Activated naive CD4-positive, alpha-beta T cell treated with anti-CD3 and anti-CD28 coated beads, Interleukin-2, amount 10 ng/mL, durations not matched to agents 7 days and 5 days (primary cell): ENCODE measurements at regions not wholly inside any gene's neighbourhood (a gene's known extent, or its start where the extent isn't known, plus 50 kb on each side); places are given as distances from the start of the nearest gene placed in this dataset.

Experiments used
- CTCF ChIA-PET: fragments of 350-600 bp; sonication (Branson Sonifier 250); formaldehyde crosslinking; loops from one replicate; lab custom pipeline; 2021; ENCODE audit warnings: antibody characterized with exemption; lab: Charles Lee
- DNase-seq: peaks from one replicate; pipeline ENCODE4 v3.0.0-alpha.2; 2020
- H3K27ac Mint-ChIP-seq: one replicate; pipeline ENCODE4 v1.8.0; 2021; ENCODE audit warnings: mild to moderate bottlenecking, moderate library complexity, mixed read lengths
- H3K27me3 Mint-ChIP-seq: one replicate; pipeline ENCODE4 v1.8.0; 2021; ENCODE audit warnings: mild to moderate bottlenecking, mixed read lengths
- H3K36me3 Mint-ChIP-seq: one replicate; pipeline ENCODE4 v1.8.0; 2021; ENCODE audit warnings: mixed read lengths
- H3K4me1 Mint-ChIP-seq: one replicate; pipeline ENCODE4 v1.8.0; 2021; ENCODE audit warnings: mixed read lengths
- H3K4me3 Mint-ChIP-seq: one replicate; pipeline ENCODE4 v1.8.0; 2021; ENCODE audit warnings: mild to moderate bottlenecking, moderate library complexity, mixed read lengths
- H3K9me3 Mint-ChIP-seq: one replicate; pipeline ENCODE4 v1.8.0; 2021; ENCODE audit warnings: mixed read lengths

DNA sequence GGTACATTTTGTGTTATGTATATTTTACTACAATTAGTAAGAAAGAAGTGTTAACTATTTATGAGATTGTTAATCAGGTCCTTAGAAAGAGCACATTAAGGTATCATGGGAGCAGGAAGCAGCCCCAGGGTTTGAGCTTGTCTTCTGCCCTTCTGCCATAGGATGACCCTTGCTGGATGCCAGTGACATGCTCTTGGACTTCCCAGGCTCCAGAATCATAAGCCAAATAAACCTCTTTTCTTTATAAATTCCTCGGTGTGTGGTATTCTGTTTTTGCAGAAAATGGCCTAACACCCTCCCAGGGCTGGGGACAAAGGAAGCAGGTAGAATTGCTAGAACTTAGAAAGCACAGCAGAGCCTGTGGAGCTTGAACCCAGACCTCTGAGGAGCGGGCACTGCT, 164.7 kb downstream of the VRK1 start:
- CTCF ChIA-PET, result no interaction called here
- peaks cover 28% of the 10 kb centered on the region for H3K4me1 Mint-ChIP-seq
- H3K27ac Mint-ChIP-seq, result peak overlapping the region; percentile 93
- H3K36me3 Mint-ChIP-seq, result peaks cover 45% of the 10 kb centered on the region
- DNase-seq, result no peak
- no peak overlapping the region for H3K4me3 Mint-ChIP-seq
- H3K9me3 Mint-ChIP-seq, result peaks cover 45% of the 10 kb centered on the region
- H3K27me3 Mint-ChIP-seq, result no peaks in the 10 kb centered on the region

DNA sequence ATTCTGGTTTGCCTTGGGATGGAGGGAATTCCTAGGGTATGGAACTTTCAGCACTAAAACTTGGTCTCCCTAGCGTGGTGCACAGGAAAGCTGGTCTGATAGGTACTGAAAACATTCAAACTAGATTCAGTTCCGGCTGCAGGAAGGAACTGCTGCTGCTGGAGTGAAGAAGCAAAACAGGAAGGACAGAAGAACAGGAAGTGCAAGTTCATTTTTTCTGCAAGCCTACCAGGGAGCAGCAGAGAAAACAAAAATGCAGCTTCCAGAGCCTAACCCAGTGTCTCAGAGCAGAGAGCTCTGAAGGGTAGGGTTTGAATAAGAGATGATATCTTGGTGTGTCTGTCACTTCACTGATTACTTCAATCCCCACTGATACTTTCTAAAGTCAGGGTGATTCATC, 165.2 kb downstream of the VRK1 start:
- Mint-ChIP-seq H3K4me1 (peaks cover 28% of the 10 kb centered on the region), H3K27ac (peak overlapping the region; percentile 93), H3K4me3 (no peak overlapping the region), H3K27me3 (no peaks in the 10 kb centered on the region), H3K36me3 (peaks cover 45% of the 10 kb centered on the region), H3K9me3 (peaks cover 50% of the 10 kb centered on the region)
- CTCF ChIA-PET, result no interaction called here
- DNase-seq, result peak; percentile 52

DNA sequence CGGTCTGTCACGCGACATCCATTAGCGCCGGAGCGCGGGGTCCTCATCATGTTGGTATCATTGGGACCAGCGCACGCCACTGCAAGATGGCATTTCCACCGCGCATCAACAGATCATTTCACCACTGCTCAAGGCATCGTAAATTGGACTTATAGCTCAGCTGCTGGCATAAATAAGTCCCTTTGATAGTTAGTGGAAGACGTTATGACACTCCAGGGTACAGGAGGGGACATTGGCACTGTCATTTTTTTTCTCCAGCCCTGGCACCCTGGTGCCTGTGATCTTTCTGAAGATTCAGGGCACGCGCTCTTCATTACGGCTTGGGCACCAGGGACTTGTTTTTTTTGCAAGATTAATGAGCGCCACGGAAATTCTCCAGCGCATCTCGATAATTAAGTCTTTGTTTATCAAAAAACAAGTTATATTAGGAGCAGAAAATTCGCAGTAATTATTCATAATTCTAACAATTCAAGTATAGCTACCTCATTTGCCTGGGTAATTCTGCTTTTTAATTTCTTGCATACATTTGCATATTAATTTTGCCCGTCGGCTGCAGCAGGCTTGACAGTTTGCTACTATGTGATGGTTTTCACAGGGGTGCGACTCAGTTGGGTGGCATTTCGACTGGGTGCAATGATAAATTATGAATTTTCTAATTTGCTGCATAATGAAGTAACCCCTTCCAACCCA, 167.7 kb downstream of the VRK1 start:
- Mint-ChIP-seq H3K36me3 (peaks cover 48% of the 10 kb centered on the region), H3K4me3 (no peak overlapping the region), H3K27ac (no peak overlapping the region), H3K9me3 (peaks cover 56% of the 10 kb centered on the region), H3K27me3 (no peaks in the 10 kb centered on the region), H3K4me1 (peaks cover 28% of the 10 kb centered on the region)
- DNase-seq, result no peak
- CTCF ChIA-PET, result no interaction called here

DNA sequence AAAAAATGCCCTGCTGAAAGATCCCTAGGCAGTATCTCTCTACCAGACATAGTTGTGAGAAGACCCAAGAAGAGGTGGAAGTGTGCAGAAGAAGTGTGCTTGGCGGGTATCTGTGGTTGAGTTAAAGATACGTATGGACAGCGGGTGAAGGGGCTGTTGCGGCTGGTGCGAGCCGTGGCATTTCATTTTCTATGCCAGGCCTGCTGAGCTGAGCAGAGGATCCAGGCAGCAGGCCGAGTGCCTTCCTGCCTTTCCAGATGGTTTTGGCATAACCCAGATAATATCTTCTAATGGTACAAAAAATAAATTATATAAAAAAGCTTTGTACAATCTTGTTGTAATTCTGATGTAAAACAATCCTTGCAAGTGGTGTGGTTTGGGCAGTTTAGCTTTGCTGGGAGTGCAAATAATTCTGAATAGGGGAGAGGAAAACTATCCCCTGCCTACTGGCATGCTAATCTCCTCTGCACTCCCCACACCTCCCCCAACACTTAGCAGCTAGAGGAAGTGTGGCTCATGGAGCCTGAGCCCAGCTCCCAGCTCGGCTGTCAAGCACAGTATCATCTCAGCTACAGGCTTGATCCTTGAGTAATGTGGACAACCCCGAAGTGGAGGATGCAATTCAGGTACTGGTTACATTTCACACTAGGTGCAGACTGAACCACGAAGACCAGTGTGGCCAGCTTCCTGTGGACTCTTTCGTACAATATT, 168.9 kb downstream of the VRK1 start:
- H3K27ac Mint-ChIP-seq, result no peak overlapping the region
- CTCF ChIA-PET, result interaction anchor here (1.2 kb wide), 1 partner anchor 113 kb away, joined by 3 read pairs; no protein-coding TSS in a partner anchor
- DNase-seq, result no peak
- H3K27me3 Mint-ChIP-seq, result no peaks in the 10 kb centered on the region
- peaks cover 23% of the 10 kb centered on the region for H3K4me1 Mint-ChIP-seq
- H3K36me3 Mint-ChIP-seq, result peaks cover 39% of the 10 kb centered on the region
- H3K4me3 Mint-ChIP-seq, result no peak overlapping the region
- peaks cover 46% of the 10 kb centered on the region for H3K9me3 Mint-ChIP-seq

DNA sequence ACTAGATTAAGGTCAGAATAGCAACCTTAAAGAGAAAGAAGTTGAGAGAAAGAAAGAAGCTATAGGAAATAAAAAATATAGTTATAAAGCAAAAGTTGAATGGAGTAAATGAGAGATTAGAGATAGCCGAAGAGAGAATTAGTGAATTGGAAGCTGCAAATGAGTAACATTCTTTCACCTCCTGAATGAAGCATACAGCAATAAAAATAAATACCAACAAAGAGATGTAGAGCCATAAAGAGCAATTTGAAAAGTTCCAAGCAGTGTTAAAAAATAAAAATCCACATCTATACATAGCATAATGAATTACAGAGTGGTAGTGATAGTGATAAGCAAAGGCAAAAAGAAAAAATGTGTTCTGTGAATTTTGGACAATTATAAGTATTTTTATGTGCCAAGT, 177.9 kb downstream of the VRK1 start:
- H3K4me1 Mint-ChIP-seq, result no peaks in the 10 kb centered on the region
- H3K27ac Mint-ChIP-seq, result no peak overlapping the region
- no peak for DNase-seq
- CTCF ChIA-PET, result no interaction called here
- H3K27me3 Mint-ChIP-seq, result peaks cover 3% of the 10 kb centered on the region
- peaks cover 19% of the 10 kb centered on the region for H3K9me3 Mint-ChIP-seq
- no peaks in the 10 kb centered on the region for H3K36me3 Mint-ChIP-seq
- H3K4me3 Mint-ChIP-seq, result no peak overlapping the region

DNA sequence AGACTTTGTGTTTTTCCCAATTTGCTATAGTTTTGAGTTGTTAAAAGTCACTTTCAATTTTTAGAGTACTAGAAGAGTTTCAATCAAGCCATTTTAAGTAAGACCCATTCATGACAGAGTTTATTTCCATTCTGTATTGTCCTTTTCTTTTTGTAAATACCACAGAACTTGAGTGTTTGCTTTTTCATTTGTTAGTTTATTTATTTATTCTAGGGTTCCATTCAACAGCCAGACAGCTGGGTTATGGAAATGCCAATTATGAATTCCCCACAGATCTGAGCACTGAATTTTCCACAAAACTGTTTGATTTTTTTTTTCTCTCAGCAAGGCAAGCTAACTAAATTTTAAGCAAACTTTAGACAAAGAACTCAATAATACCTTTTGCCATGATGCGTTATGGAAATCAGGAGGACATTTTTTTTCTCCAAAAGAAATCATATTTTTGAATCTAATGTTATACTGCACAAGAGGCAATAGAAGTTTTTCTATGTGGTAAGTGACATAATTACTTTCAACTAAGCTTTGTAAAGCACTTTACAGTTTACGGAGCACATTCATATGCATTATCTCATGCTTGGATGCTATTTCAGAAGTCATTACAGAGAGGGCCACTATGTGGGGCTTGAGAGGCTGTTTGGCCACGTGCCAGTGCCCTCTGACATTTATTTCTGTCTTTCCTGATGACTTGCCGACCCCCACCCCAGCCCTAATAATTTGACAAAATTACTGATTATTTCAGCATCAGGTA, 181.5 kb downstream of the VRK1 start:
- no peak for DNase-seq
- no peaks in the 10 kb centered on the region for H3K4me1 Mint-ChIP-seq
- H3K4me3 Mint-ChIP-seq, result no peak overlapping the region
- peaks cover 3% of the 10 kb centered on the region for H3K27me3 Mint-ChIP-seq
- H3K27ac Mint-ChIP-seq, result no peak overlapping the region
- peaks cover 22% of the 10 kb centered on the region for H3K9me3 Mint-ChIP-seq
- CTCF ChIA-PET, result no interaction called here
- no peaks in the 10 kb centered on the region for H3K36me3 Mint-ChIP-seq

DNA sequence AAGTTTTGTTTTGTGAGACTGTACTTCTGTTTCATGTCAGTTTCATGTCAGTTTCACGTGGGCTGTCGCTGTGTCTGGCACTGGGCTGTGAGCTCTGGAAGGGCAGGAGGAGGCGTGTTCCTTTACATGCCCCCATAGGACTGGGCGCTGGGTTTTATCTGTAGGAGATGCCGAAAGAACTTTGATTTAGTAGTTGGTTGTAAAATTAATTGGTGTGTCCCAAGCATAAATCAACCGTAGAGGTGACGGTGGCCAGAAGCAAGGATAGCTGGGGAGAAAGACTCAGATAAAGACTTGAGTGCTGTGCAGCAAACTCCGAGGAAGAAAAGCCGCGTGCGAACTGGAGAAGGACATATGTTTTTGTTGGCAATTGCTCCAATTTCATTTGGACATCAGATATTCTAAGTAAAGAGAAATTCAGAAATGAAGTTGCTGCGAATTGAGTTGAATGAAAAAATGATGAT, 182.5 kb downstream of the VRK1 start:
- Mint-ChIP-seq H3K36me3 (no peaks in the 10 kb centered on the region), H3K9me3 (peaks cover 16% of the 10 kb centered on the region), H3K27ac (no peak overlapping the region), H3K4me1 (no peaks in the 10 kb centered on the region), H3K27me3 (peaks cover 3% of the 10 kb centered on the region), H3K4me3 (no peak overlapping the region)
- DNase-seq, result no peak
- CTCF ChIA-PET, result no interaction called here

DNA sequence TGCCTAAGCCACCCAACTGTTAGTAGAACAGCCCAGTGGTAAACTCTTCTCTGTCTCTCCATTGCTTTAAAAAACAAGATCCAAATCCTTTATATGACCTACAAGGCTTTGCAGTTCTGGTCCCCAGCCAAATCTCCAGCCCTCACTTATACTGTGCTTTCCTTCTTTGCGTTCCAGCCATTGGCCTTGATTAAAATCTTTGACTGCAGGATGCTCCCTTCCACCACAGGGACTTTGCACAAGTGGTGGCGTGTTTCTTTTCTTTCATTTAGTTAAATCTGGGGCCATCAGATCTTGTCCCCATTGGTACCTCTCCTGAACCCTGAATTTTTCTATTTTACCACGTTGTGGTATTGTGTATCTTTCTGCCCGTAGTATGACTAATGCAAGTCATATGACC, 183.7 kb downstream of the VRK1 start:
- H3K27me3 Mint-ChIP-seq, result peaks cover 3% of the 10 kb centered on the region
- peaks cover 6% of the 10 kb centered on the region for H3K9me3 Mint-ChIP-seq
- CTCF ChIA-PET, result no interaction called here
- no peaks in the 10 kb centered on the region for H3K36me3 Mint-ChIP-seq
- H3K27ac Mint-ChIP-seq, result no peak overlapping the region
- H3K4me1 Mint-ChIP-seq, result no peaks in the 10 kb centered on the region
- no peak overlapping the region for H3K4me3 Mint-ChIP-seq
- no peak for DNase-seq

DNA sequence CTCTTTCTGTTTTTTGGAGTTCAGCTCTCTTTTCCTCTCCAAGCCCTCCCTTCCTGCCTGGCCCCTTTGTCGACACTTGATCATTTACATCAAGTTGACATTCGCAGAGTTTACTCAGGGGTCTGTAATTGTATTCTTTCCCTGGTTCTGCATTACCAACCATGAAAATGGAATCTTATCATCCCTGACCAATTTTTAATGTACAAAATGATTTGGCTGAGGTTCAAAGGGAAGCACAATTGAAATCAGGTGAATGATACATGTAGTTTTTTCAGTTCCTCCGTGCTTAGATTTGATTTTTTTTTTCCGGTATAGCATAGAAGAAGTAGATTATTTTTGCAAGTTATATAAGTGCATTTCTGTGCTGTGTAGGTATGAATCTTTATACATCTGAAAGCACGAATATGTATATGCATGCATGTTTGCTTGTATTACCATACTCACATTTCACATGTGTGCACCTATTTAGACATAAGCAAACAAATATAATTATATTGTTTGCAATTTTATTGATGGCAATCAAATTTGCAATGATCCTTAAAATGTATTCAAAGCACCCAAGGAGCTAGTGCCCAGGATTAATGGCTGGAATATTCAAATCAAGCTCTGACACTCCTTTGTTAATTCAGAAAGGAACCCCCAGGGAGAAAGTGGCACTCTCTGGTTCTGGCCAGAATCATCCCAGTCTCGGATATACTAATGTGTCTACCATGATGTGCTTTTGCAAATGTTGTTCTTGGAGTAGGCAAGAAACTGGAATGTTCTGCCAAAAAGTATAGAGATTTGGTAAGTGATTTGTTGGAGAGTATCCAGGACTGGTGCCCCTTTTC, 189.3 kb downstream of the VRK1 start:
- DNase-seq, result no peak
- no peaks in the 10 kb centered on the region for H3K27me3 Mint-ChIP-seq
- no peak overlapping the region for H3K27ac Mint-ChIP-seq
- peaks cover 18% of the 10 kb centered on the region for H3K4me1 Mint-ChIP-seq
- H3K4me3 Mint-ChIP-seq, result no peak overlapping the region
- H3K36me3 Mint-ChIP-seq, result no peaks in the 10 kb centered on the region
- no peaks in the 10 kb centered on the region for H3K9me3 Mint-ChIP-seq
- CTCF ChIA-PET, result no interaction called here

DNA sequence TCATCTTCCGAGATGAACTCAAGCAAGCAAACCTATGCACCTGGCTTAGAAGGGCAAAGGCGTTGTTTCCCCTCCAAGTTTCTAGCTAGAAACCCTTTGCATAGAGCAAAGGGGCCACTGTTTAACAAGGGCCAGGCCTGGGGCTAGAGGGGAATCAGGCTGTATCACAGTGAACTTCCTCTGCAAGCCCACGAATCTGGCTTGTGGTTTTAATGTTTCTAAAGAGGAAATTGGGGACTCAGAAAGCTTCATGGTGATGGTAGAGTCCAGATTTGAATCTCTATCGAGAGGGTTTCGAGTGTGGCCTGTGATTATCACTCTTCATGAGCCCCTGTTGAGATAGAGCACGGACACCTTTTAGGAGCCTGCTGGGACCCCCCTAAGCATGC, 189.9 kb downstream of the VRK1 start:
- Mint-ChIP-seq H3K27me3 (no peaks in the 10 kb centered on the region), H3K4me3 (no peak overlapping the region), H3K9me3 (no peaks in the 10 kb centered on the region), H3K4me1 (peaks cover 18% of the 10 kb centered on the region), H3K36me3 (no peaks in the 10 kb centered on the region), H3K27ac (peak overlapping the region; percentile 33)
- CTCF ChIA-PET, result no interaction called here
- peak; percentile 25 for DNase-seq

DNA sequence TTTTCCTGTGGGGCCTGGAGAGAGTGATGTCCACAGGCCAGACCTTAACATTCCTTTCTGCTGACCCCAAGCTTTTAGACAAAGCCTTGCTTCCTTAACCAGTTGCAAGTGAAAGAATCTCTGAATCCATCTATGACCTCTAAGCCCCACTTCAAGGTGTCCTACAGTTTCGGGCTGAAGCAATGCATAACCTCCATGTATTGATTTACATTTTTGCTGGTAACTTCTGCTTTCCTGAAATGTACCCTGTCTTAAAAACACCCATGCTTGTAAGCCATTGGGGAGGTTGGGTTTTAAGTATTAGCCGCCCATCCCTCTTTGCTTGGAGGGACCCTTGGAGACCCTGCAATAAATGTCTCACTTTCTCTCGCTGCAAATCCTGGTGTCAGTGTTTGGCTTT, 190.6 kb downstream of the VRK1 start:
- CTCF ChIA-PET, result no interaction called here

DNA sequence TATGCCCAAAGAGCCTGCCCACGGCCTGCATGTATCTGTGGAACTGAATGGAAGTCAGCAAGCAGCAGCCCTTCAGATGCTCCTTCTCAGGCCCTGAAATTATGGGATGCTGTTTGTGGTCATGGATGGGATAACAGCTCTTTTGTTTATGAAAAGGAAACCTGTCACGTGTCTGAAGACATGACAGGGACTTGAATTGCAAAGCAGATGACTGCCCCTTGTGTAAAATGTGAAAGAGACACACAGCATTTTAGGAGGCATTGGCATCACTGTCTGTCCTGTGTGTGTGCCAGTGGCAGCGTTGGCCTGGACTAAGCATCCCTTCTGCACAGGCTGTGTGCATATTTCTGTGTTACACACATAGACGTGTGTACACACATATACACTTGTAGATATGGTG, 192.1 kb downstream of the VRK1 start:
- Mint-ChIP-seq H3K4me3 (no peak overlapping the region), H3K4me1 (peaks cover 18% of the 10 kb centered on the region), H3K36me3 (no peaks in the 10 kb centered on the region), H3K27me3 (peaks cover 3% of the 10 kb centered on the region), H3K27ac (no peak overlapping the region), H3K9me3 (no peaks in the 10 kb centered on the region)
- CTCF ChIA-PET, result no interaction called here
- DNase-seq, result no peak

More for the DNA sequence above, 190.6 kb downstream of the VRK1 start:
- peaks cover under 1% of the 10 kb centered on the region for H3K27me3 Mint-ChIP-seq
- no peak overlapping the region for H3K27ac Mint-ChIP-seq
- H3K4me3 Mint-ChIP-seq, result no peak overlapping the region
- H3K9me3 Mint-ChIP-seq, result no peaks in the 10 kb centered on the region
- H3K36me3 Mint-ChIP-seq, result no peaks in the 10 kb centered on the region
- no peak for DNase-seq
- H3K4me1 Mint-ChIP-seq, result peaks cover 18% of the 10 kb centered on the region

DNA sequence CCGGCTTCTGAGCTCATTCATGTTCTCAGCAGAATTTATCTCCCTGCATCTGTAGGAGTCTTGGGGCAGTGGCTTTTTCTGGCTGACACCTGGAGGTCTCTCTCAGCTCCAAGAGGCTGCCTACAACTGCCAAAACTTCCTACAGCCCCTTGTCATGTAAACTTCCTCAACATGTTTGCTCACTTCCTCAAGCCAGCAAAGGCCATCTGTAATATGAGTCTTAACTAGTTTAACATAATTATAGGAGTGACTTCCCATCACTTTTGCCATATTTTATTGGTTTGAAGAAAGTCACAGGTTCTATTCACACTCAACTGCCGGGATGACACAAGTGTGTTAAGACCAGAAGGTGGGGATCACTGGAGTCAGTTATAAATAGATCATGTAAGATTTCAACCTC, 194.0 kb downstream of the VRK1 start:
- Mint-ChIP-seq H3K36me3 (no peaks in the 10 kb centered on the region), H3K27me3 (peaks cover 3% of the 10 kb centered on the region), H3K9me3 (no peaks in the 10 kb centered on the region), H3K4me3 (no peak overlapping the region), H3K4me1 (peaks cover 18% of the 10 kb centered on the region), H3K27ac (no peak overlapping the region)
- CTCF ChIA-PET, result no interaction called here
- no peak for DNase-seq

DNA sequence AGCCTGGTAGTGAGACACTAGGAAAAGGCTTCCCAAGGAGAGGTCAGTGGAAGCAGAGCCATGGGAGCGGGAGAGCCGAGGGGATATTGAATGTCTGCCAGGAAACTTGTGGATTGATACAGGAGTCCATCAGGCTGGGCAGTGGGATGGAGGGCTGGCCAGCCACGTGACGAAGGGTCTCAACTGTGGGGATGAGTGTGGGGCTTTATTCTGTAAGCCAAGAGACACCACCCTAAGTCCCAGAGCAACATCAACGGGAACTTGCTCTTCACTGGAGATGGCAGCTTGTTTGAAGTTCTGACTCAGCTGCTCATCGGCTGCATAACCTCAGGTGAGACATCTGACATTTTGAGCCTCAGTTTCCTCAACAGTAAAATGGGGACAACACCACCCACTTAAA, 197.8 kb downstream of the VRK1 start:
- CTCF ChIA-PET, result no interaction called here
- DNase-seq, result no peak
- H3K9me3 Mint-ChIP-seq, result no peaks in the 10 kb centered on the region
- H3K27ac Mint-ChIP-seq, result no peak overlapping the region
- H3K27me3 Mint-ChIP-seq, result peaks cover 3% of the 10 kb centered on the region
- H3K36me3 Mint-ChIP-seq, result no peaks in the 10 kb centered on the region
- H3K4me1 Mint-ChIP-seq, result no peaks in the 10 kb centered on the region
- H3K4me3 Mint-ChIP-seq, result no peak overlapping the region
